Natural killer cell (primary cell): ENCODE measurements at regions not wholly inside any gene's neighbourhood (a gene's known extent, or its start where the extent isn't known, plus 50 kb on each side); places are given as distances from the start of the nearest gene placed in this dataset.

Experiments used
- ATAC-seq, 3 donors: fragments of 150-1000 bp in 2 of 3; fragments of 200-7000 bp in 1 of 3; cut with Tn5 transposase; 1 replicate in 1 of 3; 2 replicates in 2 of 3; pipeline ENCODE4 v1.10.0; 2021; ENCODE audit warnings: mild to moderate bottlenecking in 2 of 3, moderate library complexity in 2 of 3
- DNase-seq, 2 donors: peaks; one replicate each; pipeline versions ENCODE4 v3.0.0 to v3.0.0-alpha.2; 2013 to 2021; ENCODE audit warnings: mixed read lengths in 1 of 2
- H3K27ac ChIP-seq: one replicate; pipeline ENCODE4 v1.5.1; 2013; ENCODE audit warnings: mild to moderate bottlenecking, low read length
- H3K27me3 ChIP-seq: one replicate; pipeline ENCODE4 v1.6.1; 2013; ENCODE audit warnings: low read length; ENCODE audit not compliant: control insufficient read depth, insufficient read depth
- H3K36me3 ChIP-seq: one replicate; pipeline ENCODE4 v1.6.1; 2013; ENCODE audit warnings: low read length; ENCODE audit not compliant: control insufficient read depth, insufficient read depth
- H3K4me1 ChIP-seq: one replicate; pipeline ENCODE4 v1.6.1; 2013; ENCODE audit warnings: low read length; ENCODE audit not compliant: control insufficient read depth, insufficient read depth
- H3K4me3 ChIP-seq: one replicate; pipeline ENCODE4 v1.5.1; 2013; ENCODE audit warnings: low read length
- H3K9me3 ChIP-seq: one replicate; pipeline ENCODE4 v1.6.1; 2013; ENCODE audit warnings: low read length; ENCODE audit not compliant: control insufficient read depth, insufficient read depth
- H3K27ac Mint-ChIP-seq, 2 donors: one replicate each; pipeline ENCODE4 v1.8.0; 2022; ENCODE audit warnings: mild to moderate bottlenecking in 2 of 2, mixed read lengths in 2 of 2, moderate library complexity in 1 of 2
- H3K27me3 Mint-ChIP-seq, 2 donors: one replicate each; pipeline ENCODE4 v1.8.0; 2022; ENCODE audit warnings: low read depth in 2 of 2, mixed read lengths in 2 of 2
- H3K36me3 Mint-ChIP-seq: one replicate; pipeline ENCODE4 v1.8.0; 2022; ENCODE audit warnings: mixed read lengths
- H3K4me1 Mint-ChIP-seq, 2 donors: one replicate each; pipeline ENCODE4 v1.8.0; 2022; ENCODE audit warnings: mixed read lengths in 2 of 2
- H3K4me3 Mint-ChIP-seq: one replicate; pipeline ENCODE4 v1.8.0; 2022; ENCODE audit warnings: mild to moderate bottlenecking, moderate library complexity, mixed read lengths
- H3K9me3 Mint-ChIP-seq, 2 donors: one replicate each; pipeline ENCODE4 v1.8.0; 2022; ENCODE audit warnings: mixed read lengths in 2 of 2
- WGBS: methylation state at CpG from one replicate; pipeline ENCODE4 v1.1.7; 2013; ENCODE audit warnings: missing lambda C conversion rate; ENCODE audit not compliant: insufficient coverage; 5-methylcytosine and 5-hydroxymethylcytosine counted together
- intact Hi-C: fragments of 100-400 bp; cut with micrococcal nuclease; formaldehyde crosslinking; loops from one replicate; pipeline ENCODE4 v1.14.2; 2022
- TF ChIP-seq, protein P1 (sequence below): fragments of 200-600 bp; IDR thresholded peaks from one replicate; pipeline ENCODE4 v1.8.0; 2022; ENCODE audit warnings: antibody characterized with exemption

DNA sequence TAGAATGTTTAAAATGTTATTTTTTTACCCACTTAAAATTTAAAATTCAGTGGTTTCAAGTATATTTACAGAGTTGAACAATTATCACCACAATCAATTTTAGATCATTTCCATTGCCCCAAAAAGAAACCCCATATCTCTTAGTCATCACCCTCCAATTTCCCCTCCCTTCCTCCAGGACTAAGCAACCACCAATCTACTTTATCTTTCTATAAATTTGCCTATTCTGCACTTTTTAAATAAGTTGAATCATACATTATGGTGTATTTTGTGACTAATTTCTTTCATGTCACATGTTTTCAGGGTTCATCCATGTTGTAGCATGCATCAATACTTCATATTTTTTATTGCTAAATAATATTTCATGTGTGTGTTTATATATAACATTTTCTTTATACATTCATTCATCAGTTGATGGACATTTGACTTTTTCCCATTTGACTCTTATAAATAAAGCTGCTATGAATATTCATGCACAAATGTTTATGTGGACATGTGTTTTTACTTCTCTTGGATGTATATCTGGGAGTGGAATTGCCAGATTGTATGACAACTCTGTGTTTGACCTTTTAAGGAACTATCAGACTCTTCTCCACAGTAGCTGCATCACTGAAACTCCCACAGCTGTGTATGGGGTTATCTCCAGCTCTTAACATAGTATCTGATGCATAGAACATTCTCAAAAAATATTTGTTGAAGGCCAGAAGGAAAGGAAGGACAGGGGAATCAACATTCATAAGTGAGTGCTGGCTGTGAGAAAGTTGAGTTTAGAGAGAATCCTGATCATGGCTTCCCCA, 107.8 kb upstream of the OXGR1 start:
- DNase-seq (no peak), ATAC-seq (no peak)
- H3K4me1 ChIP-seq, result no peaks in the 10 kb centered on the region
- intact Hi-C loops, result no loop called here
- TF ChIP-seq, protein P1, sequence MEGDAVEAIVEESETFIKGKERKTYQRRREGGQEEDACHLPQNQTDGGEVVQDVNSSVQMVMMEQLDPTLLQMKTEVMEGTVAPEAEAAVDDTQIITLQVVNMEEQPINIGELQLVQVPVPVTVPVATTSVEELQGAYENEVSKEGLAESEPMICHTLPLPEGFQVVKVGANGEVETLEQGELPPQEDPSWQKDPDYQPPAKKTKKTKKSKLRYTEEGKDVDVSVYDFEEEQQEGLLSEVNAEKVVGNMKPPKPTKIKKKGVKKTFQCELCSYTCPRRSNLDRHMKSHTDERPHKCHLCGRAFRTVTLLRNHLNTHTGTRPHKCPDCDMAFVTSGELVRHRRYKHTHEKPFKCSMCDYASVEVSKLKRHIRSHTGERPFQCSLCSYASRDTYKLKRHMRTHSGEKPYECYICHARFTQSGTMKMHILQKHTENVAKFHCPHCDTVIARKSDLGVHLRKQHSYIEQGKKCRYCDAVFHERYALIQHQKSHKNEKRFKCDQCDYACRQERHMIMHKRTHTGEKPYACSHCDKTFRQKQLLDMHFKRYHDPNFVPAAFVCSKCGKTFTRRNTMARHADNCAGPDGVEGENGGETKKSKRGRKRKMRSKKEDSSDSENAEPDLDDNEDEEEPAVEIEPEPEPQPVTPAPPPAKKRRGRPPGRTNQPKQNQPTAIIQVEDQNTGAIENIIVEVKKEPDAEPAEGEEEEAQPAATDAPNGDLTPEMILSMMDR, result no peak
- no peak overlapping the region for H3K27ac Mint-ChIP-seq
- no peaks in the 10 kb centered on the region for H3K27me3 ChIP-seq
- peaks cover 6 to 8% of the 10 kb centered on the region in 2 donors for H3K4me1 Mint-ChIP-seq
- no peaks in the 10 kb centered on the region for H3K36me3 ChIP-seq
- H3K9me3 Mint-ChIP-seq, result no peaks in the 10 kb centered on the region
- H3K4me3 ChIP-seq, result no peak overlapping the region
- no peak overlapping the region for H3K27ac ChIP-seq
- H3K36me3 Mint-ChIP-seq, result no peaks in the 10 kb centered on the region
- peaks cover 0 to 5% of the 10 kb centered on the region in 2 donors for H3K27me3 Mint-ChIP-seq
- H3K9me3 ChIP-seq, result no peaks in the 10 kb centered on the region
- H3K4me3 Mint-ChIP-seq, result no peak overlapping the region

DNA sequence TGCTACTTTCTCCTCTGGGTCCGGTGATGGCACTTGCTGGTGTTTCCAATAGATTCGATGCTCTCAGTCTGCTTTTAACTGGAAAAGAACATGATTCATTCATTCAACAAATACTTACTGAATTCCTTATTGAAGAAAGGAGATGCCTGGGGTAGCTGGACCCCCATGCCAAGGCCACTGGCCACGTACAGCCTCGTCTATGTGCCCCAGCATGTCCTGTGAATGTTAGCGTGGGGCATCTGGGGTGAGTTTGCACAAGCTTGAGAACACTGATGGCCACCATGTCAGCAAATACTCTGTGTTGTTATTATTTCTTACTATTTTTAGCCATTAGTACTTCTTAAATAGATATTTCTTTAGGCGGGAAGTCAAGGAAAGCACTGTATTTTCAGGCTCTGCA, 112.0 kb upstream of the OXGR1 start:
- no peaks in the 10 kb centered on the region for H3K36me3 ChIP-seq
- H3K27me3 Mint-ChIP-seq, result peaks cover 3 to 14% of the 10 kb centered on the region in 2 donors
- H3K27ac Mint-ChIP-seq, result no peak overlapping the region
- intact Hi-C loops, result no loop called here
- DNase-seq, result no peak
- no peaks in the 10 kb centered on the region for H3K9me3 Mint-ChIP-seq
- WGBS, result 67% methylated on average over 5 of the region's 6 CpGs
- H3K4me1 ChIP-seq, result peaks cover 6% of the 10 kb centered on the region
- TF ChIP-seq, protein P1, result no peak
- peaks cover 6 to 10% of the 10 kb centered on the region in 2 donors for H3K4me1 Mint-ChIP-seq
- no peak overlapping the region for H3K4me3 Mint-ChIP-seq
- no peaks in the 10 kb centered on the region for H3K27me3 ChIP-seq
- no peaks in the 10 kb centered on the region for H3K36me3 Mint-ChIP-seq
- ATAC-seq, result no peak
- no peak overlapping the region for H3K27ac ChIP-seq
- H3K9me3 ChIP-seq, result no peaks in the 10 kb centered on the region
- H3K4me3 ChIP-seq, result no peak overlapping the region

DNA sequence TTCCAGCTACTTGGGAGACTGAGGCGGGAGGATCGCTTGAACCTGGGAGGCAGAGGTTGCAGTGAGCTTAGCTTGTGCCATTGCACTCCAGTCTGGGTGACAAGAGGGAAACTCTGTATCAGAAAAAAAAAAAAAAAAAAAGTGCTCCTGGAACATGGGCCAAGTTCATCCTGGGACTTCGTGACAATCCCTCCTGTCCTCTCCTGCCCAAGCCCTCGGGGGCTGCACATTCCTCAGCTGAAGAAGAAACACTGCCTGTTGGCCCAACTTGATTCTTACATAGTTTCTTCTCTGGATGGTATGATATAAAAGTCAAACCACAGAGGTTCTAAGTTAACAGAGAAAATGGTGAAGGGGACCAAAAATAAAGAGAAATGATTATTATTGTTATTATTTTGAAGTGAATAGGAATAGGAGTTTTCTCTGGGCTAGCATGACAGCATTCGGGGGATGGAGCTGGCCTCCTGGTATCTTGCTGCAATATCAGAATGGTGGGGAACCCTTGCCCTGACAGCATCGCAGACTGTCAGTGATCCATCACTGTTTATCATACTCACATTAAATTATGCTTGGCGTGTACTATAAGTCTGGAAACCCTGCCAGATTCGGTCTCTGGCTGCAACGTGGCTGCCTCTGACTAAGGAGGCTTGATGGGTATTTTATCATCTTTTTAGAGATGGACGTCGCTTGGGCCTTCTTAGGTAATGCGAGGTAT, 113.7 kb upstream of the OXGR1 start:
- DNase-seq, result no peak
- Histone ChIP-seq H3K9me3 (no peaks in the 10 kb centered on the region), H3K27ac (no peak overlapping the region), H3K4me1 (peaks cover 6% of the 10 kb centered on the region), H3K27me3 (no peaks in the 10 kb centered on the region), H3K4me3 (no peak overlapping the region), H3K36me3 (no peaks in the 10 kb centered on the region)
- Mint-ChIP-seq H3K36me3 (no peaks in the 10 kb centered on the region), H3K9me3 (no peaks in the 10 kb centered on the region), H3K4me1 (peaks cover 6 to 8% of the 10 kb centered on the region in 2 donors), H3K27ac (no peak overlapping the region), H3K4me3 (no peak overlapping the region), H3K27me3 (peaks cover 3 to 14% of the 10 kb centered on the region in 2 donors)
- TF ChIP-seq, protein P1, result no peak
- intact Hi-C loops, result no loop called here
- ATAC-seq, result no peak
- 79% methylated on average over 12 of the region's 12 CpGs for WGBS
